ENCODE measurements at regions not wholly inside any gene's neighbourhood (a gene's known extent, or its start where the extent isn't known, plus 50 kb on each side); places are given as distances from the start of the nearest gene placed in this dataset.

DNA sequence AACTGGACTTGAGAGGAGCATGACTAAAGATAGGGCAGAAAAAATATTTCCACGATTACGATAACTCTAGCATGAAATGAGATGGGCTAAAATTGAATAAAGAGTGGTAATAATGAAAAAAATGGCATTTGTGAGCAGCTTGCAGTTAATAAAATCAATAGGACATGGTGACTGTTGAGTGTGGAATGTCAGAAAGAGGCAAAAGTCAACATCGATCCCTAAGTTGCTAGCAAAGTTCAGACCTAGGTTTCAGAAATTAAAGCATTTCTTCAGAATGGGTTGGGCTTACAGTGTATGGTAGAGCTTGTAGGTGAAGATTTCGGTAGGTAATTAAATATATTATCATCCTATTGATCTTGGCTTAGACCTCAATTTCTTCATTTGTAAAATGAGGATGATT, 656.7 kb upstream of the NRG3 start:
- TF ChIP-seq, protein P1, sequence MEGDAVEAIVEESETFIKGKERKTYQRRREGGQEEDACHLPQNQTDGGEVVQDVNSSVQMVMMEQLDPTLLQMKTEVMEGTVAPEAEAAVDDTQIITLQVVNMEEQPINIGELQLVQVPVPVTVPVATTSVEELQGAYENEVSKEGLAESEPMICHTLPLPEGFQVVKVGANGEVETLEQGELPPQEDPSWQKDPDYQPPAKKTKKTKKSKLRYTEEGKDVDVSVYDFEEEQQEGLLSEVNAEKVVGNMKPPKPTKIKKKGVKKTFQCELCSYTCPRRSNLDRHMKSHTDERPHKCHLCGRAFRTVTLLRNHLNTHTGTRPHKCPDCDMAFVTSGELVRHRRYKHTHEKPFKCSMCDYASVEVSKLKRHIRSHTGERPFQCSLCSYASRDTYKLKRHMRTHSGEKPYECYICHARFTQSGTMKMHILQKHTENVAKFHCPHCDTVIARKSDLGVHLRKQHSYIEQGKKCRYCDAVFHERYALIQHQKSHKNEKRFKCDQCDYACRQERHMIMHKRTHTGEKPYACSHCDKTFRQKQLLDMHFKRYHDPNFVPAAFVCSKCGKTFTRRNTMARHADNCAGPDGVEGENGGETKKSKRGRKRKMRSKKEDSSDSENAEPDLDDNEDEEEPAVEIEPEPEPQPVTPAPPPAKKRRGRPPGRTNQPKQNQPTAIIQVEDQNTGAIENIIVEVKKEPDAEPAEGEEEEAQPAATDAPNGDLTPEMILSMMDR (IDR thresholded peaks at IDR 0.05) = no peak
- TF ChIP-seq POLR2AphosphoS5 (IDR thresholded peaks at IDR 0.05) = no peak
- TF ChIP-seq POLR2A (IDR thresholded peaks at IDR 0.05) = no peak

Measured in breast epithelium (tissue), 3 donors.